ENCODE measurements at regions not wholly inside any gene's neighbourhood (a gene's known extent, or its start where the extent isn't known, plus 50 kb on each side); places are given as distances from the start of the nearest gene placed in this dataset.

DNA sequence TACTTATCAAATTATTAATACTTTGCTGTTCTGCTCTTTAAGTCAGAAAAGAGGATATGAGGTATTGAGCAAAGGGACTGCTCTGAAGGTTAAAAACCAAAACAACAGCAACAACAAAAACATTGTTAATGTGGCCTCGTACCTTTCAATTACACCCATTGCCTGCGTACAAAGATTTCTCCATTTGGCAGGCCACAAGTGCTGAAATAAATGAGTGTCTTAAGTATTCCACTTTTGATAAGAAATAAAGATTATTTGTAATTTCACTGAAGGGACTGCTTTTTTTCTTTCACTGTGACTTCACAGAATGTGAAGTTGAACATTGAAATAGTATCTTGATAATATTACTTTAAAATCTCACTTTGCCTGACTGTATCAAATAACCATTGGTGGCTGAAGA, 163.2 kb upstream of the MRPS30 start:
- Mint-ChIP-seq H3K4me3 (ENCODE audit: low read depth) (no peak overlapping the region), H3K4me1 (ENCODE audit: low read depth) (peaks cover 7% of the 10 kb centered on the region), H3K36me3 (ENCODE audit: insufficient read depth) (no peaks in the 10 kb centered on the region), H3K9me3 (ENCODE audit: low read depth) (no peaks in the 10 kb centered on the region), H3K27me3 (no peaks in the 10 kb centered on the region), H3K27ac (no peak overlapping the region)
- TF ChIP-seq, protein P1, sequence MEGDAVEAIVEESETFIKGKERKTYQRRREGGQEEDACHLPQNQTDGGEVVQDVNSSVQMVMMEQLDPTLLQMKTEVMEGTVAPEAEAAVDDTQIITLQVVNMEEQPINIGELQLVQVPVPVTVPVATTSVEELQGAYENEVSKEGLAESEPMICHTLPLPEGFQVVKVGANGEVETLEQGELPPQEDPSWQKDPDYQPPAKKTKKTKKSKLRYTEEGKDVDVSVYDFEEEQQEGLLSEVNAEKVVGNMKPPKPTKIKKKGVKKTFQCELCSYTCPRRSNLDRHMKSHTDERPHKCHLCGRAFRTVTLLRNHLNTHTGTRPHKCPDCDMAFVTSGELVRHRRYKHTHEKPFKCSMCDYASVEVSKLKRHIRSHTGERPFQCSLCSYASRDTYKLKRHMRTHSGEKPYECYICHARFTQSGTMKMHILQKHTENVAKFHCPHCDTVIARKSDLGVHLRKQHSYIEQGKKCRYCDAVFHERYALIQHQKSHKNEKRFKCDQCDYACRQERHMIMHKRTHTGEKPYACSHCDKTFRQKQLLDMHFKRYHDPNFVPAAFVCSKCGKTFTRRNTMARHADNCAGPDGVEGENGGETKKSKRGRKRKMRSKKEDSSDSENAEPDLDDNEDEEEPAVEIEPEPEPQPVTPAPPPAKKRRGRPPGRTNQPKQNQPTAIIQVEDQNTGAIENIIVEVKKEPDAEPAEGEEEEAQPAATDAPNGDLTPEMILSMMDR (IDR thresholded peaks at IDR 0.05; ENCODE audit: unreplicated experiment) = no peak
- DNase-seq (ENCODE audit: low spot score, unreplicated experiment) = no peak

DNA sequence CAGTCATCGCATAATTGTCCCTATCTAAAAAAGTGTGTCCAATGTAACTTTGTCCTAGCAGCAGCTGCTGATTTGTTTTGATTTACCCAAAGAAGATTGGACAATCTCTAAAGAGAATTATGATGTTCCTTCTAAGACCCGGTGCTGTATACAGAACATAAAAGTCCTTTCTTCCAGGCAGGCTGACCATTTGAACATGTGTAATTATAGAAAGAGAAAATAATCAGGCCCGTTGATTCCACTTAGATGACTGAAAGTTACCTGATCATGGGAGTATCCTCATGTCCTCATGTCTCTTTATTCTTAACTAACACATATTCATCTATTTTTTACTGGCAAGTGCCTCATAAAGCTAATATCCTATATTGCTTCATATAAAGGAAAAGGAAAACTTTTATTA, 164.1 kb upstream of the MRPS30 start:
- TF ChIP-seq, protein P1 (IDR thresholded peaks at IDR 0.05; ENCODE audit: unreplicated experiment) = no peak
- DNase-seq (ENCODE audit: low spot score, unreplicated experiment) = no peak
- Mint-ChIP-seq H3K4me1 (ENCODE audit: low read depth) (peaks cover 7% of the 10 kb centered on the region), H3K27ac (no peak overlapping the region), H3K36me3 (ENCODE audit: insufficient read depth) (no peaks in the 10 kb centered on the region), H3K4me3 (ENCODE audit: low read depth) (no peak overlapping the region), H3K9me3 (ENCODE audit: low read depth) (no peaks in the 10 kb centered on the region), H3K27me3 (no peaks in the 10 kb centered on the region)

DNA sequence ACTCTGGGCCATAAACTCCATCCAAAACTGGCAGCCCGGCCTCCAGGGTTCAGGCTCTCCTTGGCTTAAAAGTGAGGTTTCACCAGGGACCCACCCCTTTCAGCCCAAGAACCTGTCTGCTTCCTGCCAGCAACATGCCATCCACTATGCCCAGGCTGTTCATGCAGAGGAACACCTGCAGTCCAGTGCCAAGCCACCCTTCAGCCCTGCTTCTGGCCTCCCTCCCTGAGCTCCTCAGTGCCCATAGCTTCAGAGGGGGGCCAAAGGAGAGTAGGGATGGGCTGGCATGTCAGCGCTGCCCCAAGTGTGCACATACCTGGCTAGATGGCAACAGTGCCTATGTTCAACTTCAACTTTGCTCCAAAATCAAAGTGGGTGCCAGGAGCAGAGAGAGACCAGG, 166.9 kb upstream of the MRPS30 start:
- peaks cover 7% of the 10 kb centered on the region for H3K4me1 Mint-ChIP-seq (ENCODE audit: low read depth)
- no peak overlapping the region for H3K4me3 Mint-ChIP-seq (ENCODE audit: low read depth)
- H3K27me3 Mint-ChIP-seq = no peaks in the 10 kb centered on the region
- no peak overlapping the region for H3K27ac Mint-ChIP-seq
- no peak for DNase-seq (ENCODE audit: low spot score, unreplicated experiment)
- TF ChIP-seq, protein P1 (IDR thresholded peaks at IDR 0.05; ENCODE audit: unreplicated experiment) = no peak
- H3K36me3 Mint-ChIP-seq (ENCODE audit: insufficient read depth) = no peaks in the 10 kb centered on the region
- no peaks in the 10 kb centered on the region for H3K9me3 Mint-ChIP-seq (ENCODE audit: low read depth)

DNA sequence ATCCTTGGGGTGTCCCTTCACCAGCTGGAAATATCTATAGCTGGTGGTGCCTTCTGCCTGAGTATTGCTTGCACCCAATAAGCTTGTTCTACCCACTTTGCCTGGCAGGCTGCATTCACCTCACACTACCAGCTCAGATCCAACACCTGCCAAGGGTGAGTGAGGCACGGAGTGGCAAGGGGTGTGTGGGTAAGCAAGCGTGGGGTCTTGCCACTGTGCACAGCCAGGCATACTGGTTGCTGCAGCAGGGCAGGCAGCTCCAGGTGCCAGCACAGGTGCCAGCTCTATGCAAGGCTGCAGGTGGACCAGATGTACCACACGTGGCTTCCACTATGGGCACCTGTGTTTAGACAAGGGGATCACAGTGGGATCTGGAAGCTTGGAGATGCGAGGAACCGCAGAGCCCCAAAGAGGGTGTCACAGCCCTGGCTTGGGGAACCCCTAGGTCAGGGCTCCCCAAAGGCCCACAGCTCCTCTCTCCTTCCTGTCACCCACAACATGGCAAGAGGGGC, 167.7 kb upstream of the MRPS30 start:
- TF ChIP-seq, protein P1 (IDR thresholded peaks at IDR 0.05; ENCODE audit: unreplicated experiment) = no peak

DNA sequence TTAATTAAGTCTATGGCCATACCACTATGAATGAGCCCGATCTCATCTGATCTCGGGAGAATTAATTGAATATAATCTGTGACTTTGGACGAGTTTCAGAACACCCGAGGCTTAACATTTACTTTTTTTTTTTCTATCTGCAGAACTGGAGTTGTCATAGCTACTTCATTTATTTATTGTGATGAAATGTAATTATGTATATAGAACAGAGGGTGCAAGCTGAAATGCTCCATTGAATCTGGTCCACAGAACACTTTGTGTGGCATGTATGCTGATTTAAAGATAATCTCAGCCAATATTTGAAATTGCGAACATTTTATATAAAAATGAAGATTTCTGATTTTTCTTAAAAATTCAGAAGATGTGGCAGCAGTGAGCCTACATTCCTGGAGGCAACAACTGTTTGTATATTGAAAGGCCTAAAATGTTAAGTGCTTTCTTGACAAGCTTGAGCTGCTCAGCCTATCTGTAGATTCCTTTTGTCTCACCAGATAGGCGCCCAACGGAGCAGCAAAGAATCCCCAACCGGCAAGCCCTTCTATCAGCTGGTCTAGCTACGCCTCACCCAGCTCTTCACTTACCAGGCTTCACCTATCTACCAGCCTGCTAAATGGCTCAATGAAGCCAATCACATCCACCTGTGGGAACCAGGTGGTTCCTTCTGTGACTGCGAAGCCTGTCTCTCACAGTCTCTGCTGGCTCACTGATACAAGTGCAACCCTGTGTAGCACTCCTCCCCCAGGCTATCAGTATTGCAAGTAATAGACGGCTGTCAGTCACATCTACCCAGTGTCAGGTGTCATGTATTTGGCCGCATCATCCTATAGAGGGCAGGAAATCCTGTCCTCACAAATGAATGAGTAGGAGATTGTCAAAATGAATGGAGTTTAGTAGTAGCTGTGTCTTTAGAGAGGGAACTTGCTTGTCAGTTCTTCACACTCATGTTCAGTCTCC, 170.6 kb upstream of the MRPS30 start:
- Mint-ChIP-seq H3K4me1 (ENCODE audit: low read depth) (no peaks in the 10 kb centered on the region), H3K36me3 (ENCODE audit: insufficient read depth) (no peaks in the 10 kb centered on the region), H3K4me3 (ENCODE audit: low read depth) (no peak overlapping the region), H3K27ac (no peak overlapping the region), H3K27me3 (no peaks in the 10 kb centered on the region), H3K9me3 (ENCODE audit: low read depth) (no peaks in the 10 kb centered on the region)
- no peak for DNase-seq (ENCODE audit: low spot score, unreplicated experiment)
- TF ChIP-seq, protein P1 (IDR thresholded peaks at IDR 0.05; ENCODE audit: unreplicated experiment) = no peak

More for the DNA sequence above, 167.7 kb upstream of the MRPS30 start:
- DNase-seq (ENCODE audit: low spot score, unreplicated experiment) = no peak
- no peaks in the 10 kb centered on the region for H3K9me3 Mint-ChIP-seq (ENCODE audit: low read depth)
- H3K4me3 Mint-ChIP-seq (ENCODE audit: low read depth) = no peak overlapping the region
- H3K36me3 Mint-ChIP-seq (ENCODE audit: insufficient read depth) = no peaks in the 10 kb centered on the region
- no peaks in the 10 kb centered on the region for H3K27me3 Mint-ChIP-seq
- H3K27ac Mint-ChIP-seq = no peak overlapping the region
- H3K4me1 Mint-ChIP-seq (ENCODE audit: low read depth) = peaks cover 4% of the 10 kb centered on the region

Measured in progenitor cell of endocrine pancreas (in vitro differentiated cells).